Epithelial cell of proximal tubule (primary cell): ENCODE measurements at regions not wholly inside any gene's neighbourhood (a gene's known extent, or its start where the extent isn't known, plus 50 kb on each side); places are given as distances from the start of the nearest gene placed in this dataset.
A peak's percentile ranks its signal among the peaks of the same experiment; 100 is the strongest.

Experiments
- DNase-seq: peaks from one replicate; pipeline ENCODE4 v3.0.0-alpha.2; 2011; ENCODE audit warnings: low read depth
- H3K4me3 ChIP-seq: 2 replicates; pipeline ENCODE4 v1.5.1; 2011; ENCODE audit warnings: low read depth, mild to moderate bottlenecking, low read length
- CTCF ChIP-seq: conservative IDR thresholded peaks from 2 replicates; pipeline ENCODE4 v1.5.1; 2012; ENCODE audit warnings: low read depth, mild to moderate bottlenecking, low read length

- no peak overlapping the region for H3K4me3 ChIP-seq
- TF ChIP-seq CTCF: no peak
- DNase-seq: no peak
Observed at GRCh38 chr17:69864462-69864861, 210.6 kb upstream of the KCNJ16 start.

GRCh38 chr17:69869667-69870066, 205.4 kb upstream of the KCNJ16 start:
- TF ChIP-seq CTCF: no peak
- H3K4me3 ChIP-seq: no peak overlapping the region
- peak; percentile 12 for DNase-seq

GRCh38 chr17:69870091-69870530, 204.9 kb upstream of the KCNJ16 start:
- peak; percentile 90 for DNase-seq

GRCh38 chr17:69870751-69871199, 204.2 kb upstream of the KCNJ16 start:
- no peak overlapping the region for H3K4me3 ChIP-seq
- no peak for DNase-seq
- no peak for TF ChIP-seq CTCF

More at GRCh38 chr17:69870091-69870530, 204.9 kb upstream of the KCNJ16 start:
- no peak for TF ChIP-seq CTCF
- H3K4me3 ChIP-seq: no peak overlapping the region

GRCh38 chr17:69871318-69871717, 203.7 kb upstream of the KCNJ16 start:
- no peak for TF ChIP-seq CTCF

GRCh38 chr17:69872675-69873262, 202.3 kb upstream of the KCNJ16 start:
- no peak for DNase-seq
- TF ChIP-seq CTCF: no peak
- H3K4me3 ChIP-seq: no peak overlapping the region

More at GRCh38 chr17:69871318-69871717, 203.7 kb upstream of the KCNJ16 start:
- DNase-seq: no peak
- H3K4me3 ChIP-seq: no peak overlapping the region

GRCh38 chr17:69874175-69874670, 200.8 kb upstream of the KCNJ16 start:
- H3K4me3 ChIP-seq: no peak overlapping the region
- TF ChIP-seq CTCF: no peak
- DNase-seq: peak; percentile 45
